Lung microvascular endothelial cell (primary cell): ENCODE measurements at regions not wholly inside any gene's neighbourhood (a gene's known extent, or its start where the extent isn't known, plus 50 kb on each side); places are given as distances from the start of the nearest gene placed in this dataset.

Experiments
- DNase-seq, 2 donors: peaks; one replicate each; pipeline versions ENCODE4 v3.0.0 to v3.0.0-alpha.2; 2010; ENCODE audit warnings: low read depth in 2 of 2

DNA sequence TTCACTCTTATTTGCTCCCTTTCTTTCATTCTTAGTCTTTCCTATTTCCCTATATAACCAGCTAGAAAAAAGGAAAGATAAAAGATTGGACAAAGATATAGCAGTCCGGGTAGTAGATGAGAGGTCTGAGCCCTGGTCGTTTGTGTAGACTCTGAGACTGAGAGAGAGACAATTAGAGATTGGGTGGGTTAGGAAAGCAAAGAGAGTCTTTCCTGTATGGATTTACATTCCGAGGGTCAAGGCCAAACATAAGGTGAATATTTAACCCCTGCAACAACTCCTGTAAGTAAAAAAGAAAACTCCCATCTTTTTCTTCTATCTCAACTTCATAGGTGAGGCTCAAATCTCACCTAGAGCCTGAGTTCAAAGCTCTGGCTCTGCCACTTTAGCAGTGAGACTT is 218.0 kb upstream of the FGGY start:
- no peak for DNase-seq

DNA sequence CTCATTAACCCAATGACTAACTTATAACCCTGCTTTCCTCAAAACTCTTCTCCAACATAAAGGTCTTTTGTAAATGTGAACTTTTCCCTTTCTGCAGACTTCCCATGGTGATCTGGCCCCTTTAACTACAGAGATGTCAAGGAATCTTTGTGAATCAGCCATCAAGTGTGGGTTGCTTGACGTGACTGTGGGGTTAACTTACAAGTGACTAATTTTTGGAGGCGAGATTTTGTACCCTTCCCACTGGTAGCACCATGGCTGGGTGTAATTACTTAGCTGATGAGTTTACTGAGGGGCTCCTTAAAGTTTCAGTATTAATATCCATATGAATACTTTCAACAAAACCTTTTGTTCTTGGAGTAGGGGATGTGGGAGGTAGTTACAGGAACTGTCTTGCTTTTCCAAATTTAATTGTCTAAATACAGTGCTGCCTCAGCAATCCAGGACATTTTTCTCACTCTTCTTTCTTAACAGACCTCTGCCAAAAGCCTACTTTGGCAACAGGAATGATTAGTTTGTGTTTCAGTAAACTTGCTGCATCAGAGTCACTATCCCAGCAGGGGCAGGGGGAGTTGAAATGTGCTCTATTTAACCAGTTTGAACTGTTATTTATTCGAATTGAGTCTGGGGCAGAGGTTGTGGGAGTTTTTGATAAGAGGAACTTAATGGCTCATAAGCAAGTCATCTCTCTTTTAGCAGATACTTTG is 217.3 kb upstream of the FGGY start:
- peak in 1 of 2 donors; percentile 27 for DNase-seq

DNA sequence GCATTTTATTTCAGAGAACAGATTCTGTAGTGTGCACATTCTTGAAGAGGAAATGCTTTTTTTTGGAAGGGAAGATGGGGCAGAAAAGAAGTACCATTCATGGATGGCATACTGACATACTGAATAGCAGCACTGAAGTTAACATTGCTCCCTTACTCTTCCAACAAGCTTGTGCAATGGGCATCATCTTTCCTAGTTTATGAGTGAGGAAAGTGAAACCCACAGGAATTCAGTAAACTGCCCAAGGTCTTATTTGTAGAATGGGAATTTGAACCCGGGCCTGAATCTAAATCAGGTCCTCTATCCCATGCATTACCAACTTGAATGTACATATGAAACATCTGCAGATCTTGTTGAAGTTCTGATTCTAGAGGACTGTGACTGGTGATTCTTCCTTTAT is 215.7 kb upstream of the FGGY start:
- DNase-seq, result no peak

DNA sequence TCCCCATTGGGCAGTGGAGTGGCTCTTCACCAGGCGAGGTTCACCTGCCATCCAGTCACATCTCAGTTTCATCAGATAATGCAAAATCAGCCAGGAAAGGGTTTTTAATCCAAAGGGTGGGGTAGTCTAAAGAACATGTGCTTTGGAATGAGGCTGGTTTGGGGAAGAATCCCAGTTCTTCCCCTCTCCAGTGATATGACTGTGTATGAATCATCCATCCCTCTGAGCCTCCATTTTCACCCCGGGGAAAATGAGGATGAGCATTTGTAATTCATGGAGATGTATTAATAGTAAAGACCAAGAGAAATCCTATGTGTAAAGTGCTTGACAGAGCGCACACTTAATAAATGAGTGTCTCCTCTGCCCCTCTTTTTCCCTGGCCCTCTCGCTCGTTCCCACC is 215.1 kb upstream of the FGGY start:
- DNase-seq, result peak in 1 of 2 donors; percentile 5

DNA sequence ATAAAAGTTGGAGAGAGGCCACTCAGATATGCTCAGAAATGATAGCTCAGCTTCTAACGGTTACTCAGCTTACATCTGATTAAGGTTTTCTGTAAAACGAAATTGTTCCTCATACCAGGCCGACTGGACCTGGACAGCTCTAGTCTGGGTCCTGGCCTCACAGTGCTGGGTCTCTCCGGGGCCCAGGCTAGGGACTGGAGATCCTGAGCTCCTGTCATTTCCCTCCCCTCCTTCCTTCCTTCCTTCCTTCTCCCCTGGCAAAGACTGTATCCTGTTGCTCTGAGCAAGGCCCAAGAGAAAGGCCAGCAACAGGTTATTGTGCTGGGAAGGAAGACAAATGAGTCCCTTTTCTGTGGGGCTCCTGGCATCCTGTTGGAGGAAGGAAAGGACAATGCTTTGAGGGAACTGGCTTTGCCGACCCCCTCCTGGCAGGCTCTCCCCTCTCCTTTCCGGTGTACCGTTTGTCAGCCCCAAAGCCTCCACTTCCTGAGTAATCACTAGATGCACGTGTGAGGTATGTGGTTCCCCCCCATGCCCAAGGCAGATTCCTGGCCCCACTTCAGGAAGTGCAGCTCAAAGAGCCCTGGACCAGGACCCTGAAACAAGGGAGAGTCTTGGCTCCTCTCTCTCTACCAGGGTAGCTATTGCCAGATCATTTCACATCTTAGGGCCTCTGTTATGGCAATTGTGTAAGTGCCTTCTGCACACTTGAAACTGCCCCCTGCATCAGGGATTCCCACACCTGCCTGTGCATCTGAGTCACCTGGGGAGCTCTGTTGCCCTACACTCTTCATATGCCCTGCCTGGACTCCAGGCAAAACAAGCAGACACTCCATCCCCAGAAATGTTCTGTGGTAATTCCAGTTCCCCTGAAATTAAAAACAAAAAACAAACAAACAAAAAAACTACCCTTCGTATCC is 212.7 kb upstream of the FGGY start:
- DNase-seq, result peak; percentile 62 to 79

- peak in 1 of 2 donors; percentile 60 for DNase-seq
These were observed 211.8 kb upstream of the FGGY start for GRCh38 chr1:59085101-59085500.

DNA sequence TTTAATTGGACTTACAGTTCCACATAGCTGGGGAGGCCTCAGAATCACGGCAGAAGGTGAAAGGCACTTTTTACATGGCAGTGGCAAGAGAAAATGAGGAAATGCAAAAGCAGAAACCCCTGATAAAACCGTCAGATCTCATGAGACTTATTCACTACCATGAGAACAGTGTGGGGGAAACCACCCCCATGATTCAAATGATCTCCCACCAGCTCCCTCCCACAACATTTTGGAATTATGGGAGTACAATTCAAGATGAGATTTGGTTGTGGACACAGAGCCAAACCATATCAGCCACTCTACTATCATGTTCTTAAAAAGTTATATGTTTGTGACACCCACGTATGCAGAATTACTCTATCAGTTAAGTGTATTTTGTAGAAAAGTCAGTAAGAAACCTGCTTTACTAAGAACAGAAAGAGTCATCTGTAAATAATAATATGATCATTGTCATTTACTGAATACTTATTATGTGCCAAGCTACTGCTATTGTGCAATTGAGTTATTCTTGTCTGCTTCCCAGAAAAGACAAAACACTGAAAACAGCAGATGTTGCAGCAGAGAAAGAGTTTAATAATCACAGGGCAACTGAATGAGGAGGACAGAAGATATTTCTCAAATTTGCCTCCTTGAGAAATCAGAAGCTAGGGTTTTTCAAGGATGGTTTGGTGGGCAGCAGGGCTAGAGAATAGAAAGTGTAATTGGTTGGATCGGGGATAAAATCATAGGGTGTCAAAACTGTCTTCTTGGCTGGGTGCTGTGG is 207.7 kb upstream of the FGGY start:
- DNase-seq, result no peak

DNA sequence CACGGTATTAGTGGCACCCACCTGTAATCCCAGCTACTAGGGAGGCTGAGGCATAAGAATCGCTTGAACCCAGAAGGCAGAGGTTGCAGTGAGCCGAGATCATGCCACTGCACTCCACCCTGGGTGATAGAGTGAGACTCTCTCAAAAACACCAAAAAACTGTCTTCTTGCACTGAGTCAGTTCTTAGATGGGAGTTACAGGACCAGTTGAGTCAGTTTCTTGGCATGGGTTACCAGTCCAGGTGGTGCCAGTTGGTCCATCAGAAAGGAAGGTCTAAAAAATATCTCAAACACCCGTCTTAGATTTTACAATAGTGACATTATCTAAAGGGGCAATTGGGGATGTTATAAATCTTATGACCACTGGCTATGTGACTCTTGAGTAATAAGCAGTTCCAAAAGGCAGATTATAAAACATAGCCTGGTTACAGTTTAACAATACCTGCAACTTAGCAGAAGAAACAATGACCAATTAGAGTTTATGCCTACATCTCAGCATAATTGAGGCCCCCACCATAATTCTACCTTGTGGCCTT is 206.9 kb upstream of the FGGY start:
- DNase-seq, result no peak

- DNase-seq, result no peak
These were observed 204.8 kb upstream of the FGGY start for GRCh38 chr1:59092126-59092525.

DNA sequence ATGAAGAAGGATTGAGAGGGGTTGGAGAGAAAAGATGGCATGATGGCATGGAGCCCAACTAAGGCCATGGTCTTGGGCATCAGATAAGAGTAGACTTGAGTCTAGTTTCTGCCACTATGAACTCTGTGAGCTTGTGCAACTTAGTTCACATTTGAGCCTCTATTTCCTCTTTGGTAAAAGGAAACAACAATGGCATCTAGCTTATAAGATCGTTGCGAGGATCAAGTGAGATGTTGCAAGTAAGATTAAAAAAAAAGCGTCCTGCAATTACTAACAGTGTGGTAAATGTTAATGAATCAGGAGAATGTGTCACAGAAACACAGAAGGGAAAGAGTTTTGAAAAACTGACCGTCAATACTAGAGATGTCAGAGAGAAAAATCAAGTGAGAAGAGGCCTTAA is 202.9 kb upstream of the FGGY start:
- no peak for DNase-seq

DNA sequence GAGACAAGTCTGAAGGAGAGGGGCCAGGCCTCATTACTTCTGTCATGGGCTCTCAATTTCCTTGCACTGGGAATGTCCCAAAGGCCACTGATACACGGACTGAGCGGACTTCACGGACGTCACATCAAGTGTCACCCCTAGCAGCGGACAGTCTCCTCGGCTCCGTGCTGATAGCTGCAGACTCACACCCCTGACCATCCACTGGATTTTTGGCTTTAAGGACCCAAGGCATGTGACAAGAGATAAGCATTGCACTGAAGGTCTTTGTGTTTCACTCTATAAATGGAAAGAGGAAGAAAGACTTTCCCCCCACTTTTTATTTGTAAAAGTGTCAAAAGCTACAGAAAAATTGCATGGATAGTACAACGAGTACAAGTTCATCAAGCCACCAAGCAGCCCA is 200.4 kb upstream of the FGGY start:
- no peak for DNase-seq

GRCh38 chr1:59098655-59099054 is 198.2 kb upstream of the FGGY start:
- no peak for DNase-seq

- peak in 1 of 2 donors; percentile 47 for DNase-seq
These were observed 196.1 kb upstream of the FGGY start for GRCh38 chr1:59100708-59101374.

DNA sequence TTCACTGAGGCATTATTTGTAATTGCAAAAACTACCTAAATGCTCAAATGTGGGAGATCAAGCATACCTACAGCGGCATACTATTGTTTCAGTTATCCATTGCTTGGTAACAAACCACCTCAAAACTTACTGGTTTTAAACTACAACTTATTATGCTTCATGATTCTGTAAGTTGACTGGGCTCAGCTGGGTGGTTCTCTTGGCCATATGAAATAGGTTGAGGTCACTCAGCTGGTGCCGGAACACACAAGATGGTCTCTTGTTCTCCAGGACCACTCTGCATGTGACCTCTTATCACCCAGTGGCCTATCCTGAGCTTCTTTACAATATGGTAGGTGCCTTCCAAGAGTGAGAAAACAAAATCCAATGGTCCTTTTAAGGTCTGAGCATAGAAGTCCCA is 195.4 kb upstream of the FGGY start:
- no peak for DNase-seq

- DNase-seq, result no peak
These were observed 193.4 kb upstream of the FGGY start for GRCh38 chr1:59103457-59103856.

DNA sequence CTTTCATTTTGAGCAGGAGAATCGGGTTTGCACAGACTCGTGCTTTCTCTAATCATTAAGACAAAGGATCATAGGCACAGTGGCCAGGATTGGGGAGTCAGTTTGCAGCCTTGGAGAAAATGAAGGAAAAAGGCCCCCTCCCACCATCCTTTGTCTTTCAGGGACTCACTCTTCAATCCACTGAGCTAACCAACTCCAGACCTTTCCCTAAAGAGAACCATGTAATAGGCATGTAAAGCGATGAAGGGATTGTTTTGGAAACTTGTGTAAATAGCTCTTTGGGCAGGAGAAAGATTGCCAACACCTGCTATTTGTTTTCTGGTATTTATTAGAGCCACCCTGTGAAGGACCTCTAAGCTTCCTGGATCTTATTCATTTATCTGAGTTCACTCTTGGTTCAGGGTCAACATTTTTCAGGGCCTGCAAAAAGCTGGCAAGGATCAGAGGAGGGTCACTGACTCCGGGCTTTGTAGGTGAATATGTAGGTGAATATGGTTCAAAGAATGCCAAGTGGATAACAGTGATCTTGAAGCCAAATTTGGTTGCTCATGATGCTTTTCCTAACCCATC is 192.6 kb upstream of the FGGY start:
- no peak for DNase-seq

GRCh38 chr1:59105548-59106507 is 191.1 kb upstream of the FGGY start:
- DNase-seq, result no peak

- no peak for DNase-seq
These were observed 189.4 kb upstream of the FGGY start for GRCh38 chr1:59107516-59107915.

GRCh38 chr1:59107916-59108315 is 189.0 kb upstream of the FGGY start:
- DNase-seq, result no peak
